Activated CD8-positive, alpha-beta T cell treated with anti-CD3 and anti-CD28 coated beads for 36 hours (primary cell): ENCODE measurements at regions not wholly inside any gene's neighbourhood (a gene's known extent, or its start where the extent isn't known, plus 50 kb on each side); places are given as distances from the start of the nearest gene placed in this dataset.

Experiments
- ATAC-seq: fragments of 200-7000 bp; cut with Tn5 transposase; one replicate; pipeline ENCODE4 v1.10.0; 2021; ENCODE audit warnings: mild to moderate bottlenecking, moderate library complexity
- CTCF ChIA-PET: fragments of 350-600 bp; sonication (Branson Sonifier 250); formaldehyde crosslinking; loops from one replicate; lab custom pipeline; 2021; ENCODE audit warnings: antibody characterized with exemption; lab: Charles Lee
- POLR2A ChIA-PET: fragments of 350-600 bp; sonication (Branson Sonifier 250); formaldehyde crosslinking; loops from one replicate; lab custom pipeline; 2021; ENCODE audit warnings: antibody characterized with exemption; lab: Charles Lee
- DNase-seq: peaks from one replicate; pipeline ENCODE4 v3.0.0-alpha.2; 2020
- H3K27ac Mint-ChIP-seq: one replicate; pipeline ENCODE4 v1.8.0; 2021; ENCODE audit warnings: mild to moderate bottlenecking, mixed read lengths
- H3K27me3 Mint-ChIP-seq: one replicate; pipeline ENCODE4 v1.8.0; 2021; ENCODE audit warnings: mixed read lengths
- H3K36me3 Mint-ChIP-seq: one replicate; pipeline ENCODE4 v1.8.0; 2021; ENCODE audit warnings: low read depth, mixed read lengths
- H3K4me1 Mint-ChIP-seq: one replicate; pipeline ENCODE4 v1.8.0; 2021; ENCODE audit warnings: low read depth, mixed read lengths
- H3K4me3 Mint-ChIP-seq: one replicate; pipeline ENCODE4 v1.8.0; 2021; ENCODE audit warnings: mild to moderate bottlenecking, moderate library complexity, mixed read lengths
- H3K9me3 Mint-ChIP-seq: one replicate; pipeline ENCODE4 v1.8.0; 2021; ENCODE audit warnings: mixed read lengths
- CTCF ChIP-seq: fragments of 200-600 bp; IDR thresholded peaks from one replicate; pipeline ENCODE4 v1.8.0; 2022; ENCODE audit warnings: antibody characterized with exemption, mild to moderate bottlenecking
- intact Hi-C: fragments of 100-400 bp; cut with micrococcal nuclease; formaldehyde crosslinking; loops from one replicate; pipeline ENCODE4 v1.10.0; 2022

- H3K9me3 Mint-ChIP-seq, result peaks cover 3% of the 10 kb centered on the region
- no peaks in the 10 kb centered on the region for H3K27me3 Mint-ChIP-seq
- H3K4me1 Mint-ChIP-seq, result no peaks in the 10 kb centered on the region
- H3K36me3 Mint-ChIP-seq, result no peaks in the 10 kb centered on the region
- ATAC-seq (no peak), DNase-seq (no peak)
- H3K27ac Mint-ChIP-seq, result no peak overlapping the region
- intact Hi-C loops, result no loop called here
- ChIA-PET POLR2A (no interaction called here), CTCF (no interaction called here)
- no peak overlapping the region for H3K4me3 Mint-ChIP-seq
- no peak for TF ChIP-seq CTCF
Observed at GRCh38 chr15:46456456-46456855, 821.6 kb downstream of the SQOR start.

GRCh38 chr15:46460431-46461094 is 825.7 kb downstream of the SQOR start:
- ChIA-PET CTCF (no interaction called here), POLR2A (no interaction called here)
- ATAC-seq (no peak), DNase-seq (no peak)
- Mint-ChIP-seq H3K9me3 (no peaks in the 10 kb centered on the region), H3K27me3 (no peaks in the 10 kb centered on the region), H3K4me3 (no peak overlapping the region), H3K36me3 (no peaks in the 10 kb centered on the region), H3K4me1 (no peaks in the 10 kb centered on the region), H3K27ac (no peak overlapping the region)
- TF ChIP-seq CTCF, result no peak
- intact Hi-C loops, result no loop called here

GRCh38 chr15:46461416-46461815 is 826.6 kb downstream of the SQOR start:
- Mint-ChIP-seq H3K36me3 (no peaks in the 10 kb centered on the region), H3K27ac (no peak overlapping the region), H3K4me1 (no peaks in the 10 kb centered on the region), H3K4me3 (no peak overlapping the region), H3K9me3 (no peaks in the 10 kb centered on the region), H3K27me3 (no peaks in the 10 kb centered on the region)
- no peak for TF ChIP-seq CTCF
- ATAC-seq, result no peak
- POLR2A ChIA-PET, result no interaction called here
- intact Hi-C loops, result no loop called here
- DNase-seq, result no peak
- CTCF ChIA-PET, result no interaction called here

- H3K27ac Mint-ChIP-seq, result no peak overlapping the region
- H3K4me3 Mint-ChIP-seq, result no peak overlapping the region
- H3K27me3 Mint-ChIP-seq, result no peaks in the 10 kb centered on the region
- DNase-seq (no peak), ATAC-seq (no peak)
- intact Hi-C loops, result no loop called here
- ChIA-PET POLR2A (no interaction called here), CTCF (no interaction called here)
- H3K36me3 Mint-ChIP-seq, result no peaks in the 10 kb centered on the region
- no peaks in the 10 kb centered on the region for H3K4me1 Mint-ChIP-seq
- peaks cover 3% of the 10 kb centered on the region for H3K9me3 Mint-ChIP-seq
- TF ChIP-seq CTCF, result no peak
Observed at GRCh38 chr15:46467041-46467440, 832.2 kb downstream of the SQOR start.

- intact Hi-C loops, result no loop called here
- Mint-ChIP-seq H3K27me3 (no peaks in the 10 kb centered on the region), H3K9me3 (peaks cover 5% of the 10 kb centered on the region), H3K36me3 (no peaks in the 10 kb centered on the region), H3K27ac (no peak overlapping the region), H3K4me3 (no peak overlapping the region), H3K4me1 (no peaks in the 10 kb centered on the region)
- ATAC-seq (no peak), DNase-seq (no peak)
- ChIA-PET POLR2A (no interaction called here), CTCF (no interaction called here)
- no peak for TF ChIP-seq CTCF
Observed at GRCh38 chr15:46471096-46471495, 836.3 kb downstream of the SQOR start.
